ENCODE measurements at regions not wholly inside any gene's neighbourhood (a gene's known extent, or its start where the extent isn't known, plus 50 kb on each side); places are given as distances from the start of the nearest gene placed in this dataset.

- TF ChIP-seq POLR2AphosphoS5 (IDR thresholded peaks at IDR 0.05; ENCODE audit: low read depth, low read length) (no peak), FOXP2 (optimal IDR thresholded peaks at IDR 0.05; ENCODE audit: borderline replicate concordance, extremely low read depth, extremely low read length, insufficient read depth) (no peak)
These were observed 96.1 kb upstream of the XYLT1 start for GRCh38 chr16:17566656-17567450.

- TF ChIP-seq TAF1 (IDR thresholded peaks at IDR 0.05; ENCODE audit: borderline replicate concordance, insufficient read depth, low read length): no peak
- TF ChIP-seq SIN3A (IDR thresholded peaks at IDR 0.05; ENCODE audit: borderline replicate concordance, insufficient read depth, low read length): no peak
- no peak for TF ChIP-seq FOXP2 (optimal IDR thresholded peaks at IDR 0.05; ENCODE audit: borderline replicate concordance, extremely low read depth, extremely low read length, insufficient read depth)
- TF ChIP-seq REST (IDR thresholded peaks at IDR 0.05; ENCODE audit: insufficient read depth in 1 of 2, low read depth in 2 of 2, low read length in 2 of 2): no peak
- TF ChIP-seq POLR2AphosphoS5 (IDR thresholded peaks at IDR 0.05; ENCODE audit: low read depth, low read length): no peak
These were observed 95.3 kb upstream of the XYLT1 start for GRCh38 chr16:17566075-17566474.

- TF ChIP-seq REST (IDR thresholded peaks at IDR 0.05; ENCODE audit: insufficient read depth in 1 of 2, low read depth in 2 of 2, low read length in 2 of 2) (no peak), TAF1 (IDR thresholded peaks at IDR 0.05; ENCODE audit: borderline replicate concordance, insufficient read depth, low read length) (no peak)
These were observed 94.8 kb upstream of the XYLT1 start for GRCh38 chr16:17565605-17566004.

GRCh38 chr16:17564856-17565255 is 94.1 kb upstream of the XYLT1 start:
- TF ChIP-seq SIN3A (IDR thresholded peaks at IDR 0.05; ENCODE audit: borderline replicate concordance, insufficient read depth, low read length) (no peak), REST (IDR thresholded peaks at IDR 0.05; ENCODE audit: insufficient read depth in 1 of 2, low read depth in 2 of 2, low read length in 2 of 2) (no peak), TAF1 (IDR thresholded peaks at IDR 0.05; ENCODE audit: borderline replicate concordance, insufficient read depth, low read length) (no peak), POLR2AphosphoS5 (IDR thresholded peaks at IDR 0.05; ENCODE audit: low read depth, low read length) (no peak), FOXP2 (optimal IDR thresholded peaks at IDR 0.05; ENCODE audit: borderline replicate concordance, extremely low read depth, extremely low read length, insufficient read depth) (no peak)

- no peak for TF ChIP-seq FOXP2 (optimal IDR thresholded peaks at IDR 0.05; ENCODE audit: borderline replicate concordance, extremely low read depth, extremely low read length, insufficient read depth)
These were observed 92.7 kb upstream of the XYLT1 start for GRCh38 chr16:17563323-17564091.

- TF ChIP-seq POLR2AphosphoS5 (IDR thresholded peaks at IDR 0.05; ENCODE audit: low read depth, low read length) (no peak), FOXP2 (optimal IDR thresholded peaks at IDR 0.05; ENCODE audit: borderline replicate concordance, extremely low read depth, extremely low read length, insufficient read depth) (no peak), REST (IDR thresholded peaks at IDR 0.05; ENCODE audit: insufficient read depth in 1 of 2, low read depth in 2 of 2, low read length in 2 of 2) (no peak), TAF1 (IDR thresholded peaks at IDR 0.05; ENCODE audit: borderline replicate concordance, insufficient read depth, low read length) (no peak), SIN3A (IDR thresholded peaks at IDR 0.05; ENCODE audit: borderline replicate concordance, insufficient read depth, low read length) (no peak)
These were observed 90.3 kb upstream of the XYLT1 start for GRCh38 chr16:17561056-17561455.
